Tongue (tissue), 1 donor: ENCODE measurements at regions not wholly inside any gene's neighbourhood (a gene's known extent, or its start where the extent isn't known, plus 50 kb on each side); places are given as distances from the start of the nearest gene placed in this dataset.
A peak's percentile ranks its signal among the peaks of the same experiment; 100 is the strongest.
"Not testable (repeated sequence)": the region's sequence is repeated elsewhere in the genome, so short reads cannot be mapped to it uniquely, and the experiment has no call there.

Experiments
- DNase-seq: peaks from one replicate; pipeline ENCODE4 v3.0.0-alpha.2; 2015

- DNase-seq: no peak
Measured at GRCh38 chr20:59110607-59111006, 53.0 kb upstream of the ZNF831 start.

DNA sequence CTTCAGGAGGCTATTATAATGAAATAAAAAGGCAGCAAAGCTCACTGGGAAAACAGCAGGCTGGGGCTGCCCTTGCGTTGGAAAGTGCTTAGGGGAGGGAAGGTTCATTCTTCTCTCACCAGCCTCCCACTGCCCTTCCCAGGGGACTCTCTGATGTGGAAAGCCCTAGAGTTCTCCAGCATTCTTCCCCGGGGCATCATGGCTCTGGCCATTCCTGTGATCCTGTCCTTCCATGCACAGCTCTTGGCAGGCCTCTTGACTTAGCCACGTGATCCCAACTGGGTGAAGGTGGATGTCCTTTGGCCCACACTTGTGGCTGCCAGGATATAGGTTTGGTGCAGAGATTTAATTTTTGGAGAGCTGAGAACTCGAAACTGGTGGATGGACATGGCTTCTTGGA, 58.0 kb upstream of the ZNF831 start:
- no peak for DNase-seq

DNA sequence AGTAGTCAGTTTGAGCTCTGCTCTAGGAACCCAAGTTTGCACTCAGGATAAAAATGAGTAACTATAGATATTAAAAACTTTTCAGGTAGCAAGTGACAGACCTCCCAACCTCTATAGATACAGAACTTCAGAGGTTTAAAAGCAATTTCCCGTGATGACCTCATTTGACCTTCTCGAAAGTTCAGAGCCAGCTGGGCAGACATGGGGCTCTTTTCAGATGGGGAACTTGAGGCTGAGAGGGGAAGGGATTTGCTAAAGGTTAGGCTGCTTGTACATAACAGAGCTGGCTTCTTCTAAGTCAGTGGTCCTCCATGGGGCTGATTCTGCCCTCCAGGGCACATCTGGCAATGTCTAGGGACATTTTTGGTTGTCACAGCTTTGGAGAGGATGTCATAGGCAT, 58.8 kb upstream of the ZNF831 start:
- DNase-seq: no peak

DNA sequence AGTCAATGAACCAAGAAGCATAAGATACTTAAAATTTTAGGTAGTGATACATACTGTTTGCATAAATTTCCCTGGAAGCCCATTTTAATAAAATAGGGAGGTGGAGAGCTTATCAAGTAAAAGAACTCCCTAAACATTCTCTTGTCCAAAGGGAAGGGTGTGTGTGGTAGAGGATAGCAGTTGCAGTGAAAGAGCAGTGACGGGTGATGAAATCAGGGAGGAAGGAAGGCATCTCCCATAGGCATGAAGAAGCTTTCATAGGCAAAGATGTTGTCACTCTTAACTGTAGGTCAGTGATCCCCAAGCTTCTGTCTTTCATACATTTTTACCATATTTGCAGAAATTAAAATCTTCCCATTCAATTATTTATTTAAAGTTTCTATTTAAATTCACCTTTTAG, 60.0 kb upstream of the ZNF831 start:
- no peak for DNase-seq

DNA sequence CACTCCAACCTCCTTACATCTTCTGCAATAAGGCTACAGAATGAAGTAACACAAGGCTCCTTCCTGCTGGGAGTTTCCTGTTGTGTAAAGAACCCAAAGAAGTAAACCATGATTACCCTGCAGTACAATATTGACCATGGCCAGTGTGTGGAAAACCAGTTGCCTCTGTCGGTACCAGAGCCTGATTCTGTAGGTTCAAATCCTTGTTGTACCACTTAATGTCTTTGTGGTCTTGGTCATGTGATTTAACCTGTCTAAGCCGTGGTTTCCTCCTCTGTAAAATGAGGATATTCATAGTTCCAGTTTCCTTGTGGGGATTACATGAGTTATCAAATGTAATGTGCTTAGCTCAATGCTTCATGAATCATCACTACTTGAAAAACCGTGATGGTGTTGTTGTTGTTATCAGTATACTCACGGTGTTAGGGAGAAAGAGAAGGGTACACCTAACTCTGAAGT, 60.3 kb upstream of the PRELID3B start:
- DNase-seq: no peak

GRCh38 chr20:59101961-59102360, 59.4 kb upstream of the PRELID3B start:
- no peak for DNase-seq

- DNase-seq: not testable (repeated sequence)
Measured at GRCh38 chr20:59099864-59100263, 57.3 kb upstream of the PRELID3B start.

DNA sequence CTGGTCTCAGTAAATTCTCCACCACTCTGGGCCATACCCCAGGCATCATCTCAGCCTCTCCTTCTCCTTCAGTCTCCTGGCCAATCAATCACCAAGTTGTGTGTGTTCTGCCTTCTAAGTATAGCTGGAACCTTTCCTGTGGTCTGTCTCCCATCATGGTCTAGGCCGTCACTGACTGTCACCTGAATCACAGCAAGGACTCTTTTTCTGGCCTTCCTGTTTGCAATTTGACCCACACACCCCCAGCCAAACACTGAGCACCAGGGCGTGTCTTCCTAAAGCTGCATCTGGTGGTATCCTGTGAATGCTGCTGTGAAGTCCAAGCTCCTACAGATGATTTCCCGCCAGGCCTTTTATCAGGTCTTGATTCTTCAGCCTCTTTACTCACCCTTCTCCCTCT, 52.6 kb upstream of the PRELID3B start:
- DNase-seq: no peak

DNA sequence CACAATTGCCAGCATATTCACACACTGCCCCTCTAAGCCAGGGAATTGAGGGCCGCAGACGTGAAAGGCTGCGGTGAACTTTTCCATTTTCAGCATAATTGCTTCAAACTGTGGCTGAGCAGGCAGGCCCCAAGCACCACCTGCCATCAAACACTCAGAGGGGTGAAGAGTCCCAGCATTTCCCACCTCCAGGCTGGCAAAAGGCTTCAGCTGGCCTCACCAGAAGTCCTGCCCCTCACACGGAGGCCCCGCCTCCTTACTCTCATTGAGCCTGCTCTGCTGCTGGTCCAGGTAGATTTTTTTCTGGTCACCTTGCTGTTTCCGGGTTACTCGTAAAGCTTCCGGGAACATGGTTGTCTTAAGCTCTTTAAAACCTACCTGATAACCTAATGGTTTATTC, 52.0 kb upstream of the PRELID3B start:
- DNase-seq: peak; percentile 28
